ENCODE measurements at regions not wholly inside any gene's neighbourhood (a gene's known extent, or its start where the extent isn't known, plus 50 kb on each side); places are given as distances from the start of the nearest gene placed in this dataset.

- no peak for DNase-seq (ENCODE audit: low read depth in 2 of 2, low spot score in 1 of 2)
Observed at GRCh38 chr5:155402927-155403640, 389.5 kb downstream of the KIF4B start.

- DNase-seq (ENCODE audit: low read depth in 2 of 2, low spot score in 1 of 2), result no peak
Observed at GRCh38 chr5:155406815-155407214, 393.3 kb downstream of the KIF4B start.

- no peak for DNase-seq (ENCODE audit: low read depth in 2 of 2, low spot score in 1 of 2)
Observed at GRCh38 chr5:155408465-155408864, 394.9 kb downstream of the KIF4B start.

GRCh38 chr5:155416765-155417164 lies 403.2 kb downstream of the KIF4B start:
- no peak for DNase-seq (ENCODE audit: low read depth in 2 of 2, low spot score in 1 of 2)

GRCh38 chr5:155418960-155419579 lies 405.5 kb downstream of the KIF4B start:
- no peak for DNase-seq (ENCODE audit: low read depth in 2 of 2, low spot score in 1 of 2)

GRCh38 chr5:155430192-155430591 lies 416.6 kb downstream of the KIF4B start:
- no peak for DNase-seq (ENCODE audit: low read depth in 2 of 2, low spot score in 1 of 2)

- DNase-seq (ENCODE audit: low read depth in 2 of 2, low spot score in 1 of 2), result no peak
Observed at GRCh38 chr5:155434267-155434666, 420.7 kb downstream of the KIF4B start.

GRCh38 chr5:155434681-155435080 lies 421.1 kb downstream of the KIF4B start:
- DNase-seq (ENCODE audit: low read depth in 2 of 2, low spot score in 1 of 2), result no peak

GRCh38 chr5:155441849-155442248 lies 428.3 kb downstream of the KIF4B start:
- DNase-seq (ENCODE audit: low read depth in 2 of 2, low spot score in 1 of 2), result no peak

GRCh38 chr5:155451106-155451505 lies 437.6 kb downstream of the KIF4B start:
- DNase-seq (ENCODE audit: low read depth in 2 of 2, low spot score in 1 of 2), result no peak

GRCh38 chr5:155455791-155456514 lies 442.4 kb downstream of the KIF4B start:
- DNase-seq (ENCODE audit: low read depth in 2 of 2, low spot score in 1 of 2), result no peak

- no peak for DNase-seq (ENCODE audit: low read depth in 2 of 2, low spot score in 1 of 2)
Observed at GRCh38 chr5:155459889-155460500, 446.4 kb downstream of the KIF4B start.

- DNase-seq (ENCODE audit: low read depth in 2 of 2, low spot score in 1 of 2), result no peak
Observed at GRCh38 chr5:155460501-155460931, 447.0 kb downstream of the KIF4B start.

- DNase-seq (ENCODE audit: low read depth in 2 of 2, low spot score in 1 of 2), result no peak
Observed at GRCh38 chr5:155461304-155461703, 447.7 kb downstream of the KIF4B start.

- no peak for DNase-seq (ENCODE audit: low read depth in 2 of 2, low spot score in 1 of 2)
Observed at GRCh38 chr5:155466851-155467250, 453.3 kb downstream of the KIF4B start.

- DNase-seq (ENCODE audit: low read depth in 2 of 2, low spot score in 1 of 2), result no peak
Observed at GRCh38 chr5:155471027-155471426, 457.5 kb downstream of the KIF4B start.

- no peak for DNase-seq (ENCODE audit: low read depth in 2 of 2, low spot score in 1 of 2)
Observed at GRCh38 chr5:155472780-155473179, 459.2 kb downstream of the KIF4B start.

- no peak for DNase-seq (ENCODE audit: low read depth in 2 of 2, low spot score in 1 of 2)
Observed at GRCh38 chr5:155475318-155475717, 461.8 kb downstream of the KIF4B start.

GRCh38 chr5:155480731-155481131 lies 467.2 kb downstream of the KIF4B start:
- DNase-seq (ENCODE audit: low read depth in 2 of 2, low spot score in 1 of 2), result no peak

- DNase-seq (ENCODE audit: low read depth in 2 of 2, low spot score in 1 of 2), result no peak
Observed at GRCh38 chr5:155481182-155481581, 467.6 kb downstream of the KIF4B start.

GRCh38 chr5:155482428-155482827 lies 468.9 kb downstream of the KIF4B start:
- no peak for DNase-seq (ENCODE audit: low read depth in 2 of 2, low spot score in 1 of 2)

GRCh38 chr5:155485386-155485785 lies 471.8 kb downstream of the KIF4B start:
- no peak for DNase-seq (ENCODE audit: low read depth in 2 of 2, low spot score in 1 of 2)

Data from stimulated activated CD8-positive, alpha-beta memory T cell treated with anti-CD3 and anti-CD28 coated beads, Interleukin-4, amount 100 ng/mL, for 4 hours (primary cell).